ENCODE measurements at regions not wholly inside any gene's neighbourhood (a gene's known extent, or its start where the extent isn't known, plus 50 kb on each side); places are given as distances from the start of the nearest gene placed in this dataset.

- no peaks in the 10 kb centered on the region for H3K4me1 ChIP-seq (replicated peaks; ENCODE audit: insufficient read depth)
- DNase-seq = no peak
- H3F3A ChIP-seq (ENCODE audit: insufficient read depth, low read depth) = no peaks in the 10 kb centered on the region
- BruUV-seq (replicated peaks) = no TSS peak
- H3K27ac ChIP-seq = no peak overlapping the region
- H2AFZ ChIP-seq = no peak overlapping the region
- no peak overlapping the region for H3K4me2 ChIP-seq
- H3K4me3 ChIP-seq = no peak overlapping the region
- no peaks in the 10 kb centered on the region for H3K9me2 ChIP-seq (ENCODE audit: insufficient read depth)
- H4K20me1 ChIP-seq (ENCODE audit: insufficient read depth) = no peaks in the 10 kb centered on the region
- H3K9me3 ChIP-seq (ENCODE audit: insufficient read depth, low read depth) = no peaks in the 10 kb centered on the region; the same call in 1 of the 2 replicates
- intact Hi-C loops (cut with micrococcal nuclease; ENCODE audit: unreplicated experiment) = no loop called here
- peaks cover 97% of the 10 kb centered on the region for H3K27me3 ChIP-seq (ENCODE audit: insufficient read depth, low read depth)
- CTCF ChIA-PET = no interaction called here
- POLR2A ChIA-PET (ENCODE audit: unreplicated experiment) = no interaction called here
- TF ChIP-seq CTCF (conservative IDR thresholded peaks at IDR 0.05) (no peak), EZH2 (IDR thresholded peaks at IDR 0.05; ENCODE audit: low read depth) (no peak)
- no peaks in the 10 kb centered on the region for H3K79me2 ChIP-seq (ENCODE audit: low read depth)
- H3K36me3 ChIP-seq (ENCODE audit: low read depth) = no peaks in the 10 kb centered on the region
These were observed 100.9 kb upstream of the MLN start for GRCh38 chr6:33904747-33905065.

- Histone ChIP-seq H4K20me1 (ENCODE audit: insufficient read depth) (no peaks in the 10 kb centered on the region), H3K27ac (no peak overlapping the region), H3K4me3 (no peak overlapping the region)
These were observed 100.4 kb upstream of the MLN start for GRCh38 chr6:33904050-33904746.

GRCh38 chr6:33903579-33903978, 99.8 kb upstream of the MLN start:
- Histone ChIP-seq H3K79me2 (ENCODE audit: low read depth) (no peaks in the 10 kb centered on the region), H3K27ac (no peak overlapping the region), H3K27me3 (ENCODE audit: insufficient read depth, low read depth) (peaks cover 97% of the 10 kb centered on the region), H3K9me3 (ENCODE audit: insufficient read depth, low read depth) (no peaks in the 10 kb centered on the region; the same call in 1 of the 2 replicates), H3K4me1 (replicated peaks; ENCODE audit: insufficient read depth) (no peaks in the 10 kb centered on the region), H3K4me2 (no peak overlapping the region), H3K9me2 (ENCODE audit: insufficient read depth) (no peaks in the 10 kb centered on the region), H3K4me3 (no peak overlapping the region), H3F3A (ENCODE audit: insufficient read depth, low read depth) (no peaks in the 10 kb centered on the region), H4K20me1 (ENCODE audit: insufficient read depth) (no peaks in the 10 kb centered on the region), H3K36me3 (ENCODE audit: low read depth) (no peaks in the 10 kb centered on the region), H2AFZ (no peak overlapping the region)
- DNase-seq = no peak
- BruUV-seq (replicated peaks) = no TSS peak
- POLR2A ChIA-PET (ENCODE audit: unreplicated experiment) = no interaction called here
- intact Hi-C loops (cut with micrococcal nuclease; ENCODE audit: unreplicated experiment) = no loop called here
- TF ChIP-seq CTCF (conservative IDR thresholded peaks at IDR 0.05) (no peak), EZH2 (IDR thresholded peaks at IDR 0.05; ENCODE audit: low read depth) (no peak)
- CTCF ChIA-PET = no interaction called here

More at GRCh38 chr6:33904050-33904746, 100.4 kb upstream of the MLN start:
- no peak overlapping the region for H2AFZ ChIP-seq
- POLR2A ChIA-PET (ENCODE audit: unreplicated experiment) = no interaction called here
- intact Hi-C loops (cut with micrococcal nuclease; ENCODE audit: unreplicated experiment) = no loop called here
- H3K36me3 ChIP-seq (ENCODE audit: low read depth) = no peaks in the 10 kb centered on the region
- H3K79me2 ChIP-seq (ENCODE audit: low read depth) = no peaks in the 10 kb centered on the region
- CTCF ChIA-PET = no interaction called here
- H3K4me1 ChIP-seq (replicated peaks; ENCODE audit: insufficient read depth) = no peaks in the 10 kb centered on the region
- H3K9me2 ChIP-seq (ENCODE audit: insufficient read depth) = no peaks in the 10 kb centered on the region
- no peaks in the 10 kb centered on the region for H3F3A ChIP-seq (ENCODE audit: insufficient read depth, low read depth)
- TF ChIP-seq CTCF (conservative IDR thresholded peaks at IDR 0.05) (no peak), EZH2 (IDR thresholded peaks at IDR 0.05; ENCODE audit: low read depth) (no peak)
- DNase-seq = no peak
- no peaks in the 10 kb centered on the region; the same call in 1 of the 2 replicates for H3K9me3 ChIP-seq (ENCODE audit: insufficient read depth, low read depth)
- H3K27me3 ChIP-seq (ENCODE audit: insufficient read depth, low read depth) = peaks cover 97% of the 10 kb centered on the region
- BruUV-seq (replicated peaks) = no TSS peak
- H3K4me2 ChIP-seq = no peak overlapping the region
